MM.1S (cell line): ENCODE measurements at regions not wholly inside any gene's neighbourhood (a gene's known extent, or its start where the extent isn't known, plus 50 kb on each side); places are given as distances from the start of the nearest gene placed in this dataset.

Experiments
- EZH2 ChIP-seq: fragments of 300-600 bp; sonication (generic); optimal IDR thresholded peaks from 2 replicates; pipeline ENCODE3; 2017; ENCODE audit warnings: low read depth, mild to moderate bottlenecking, antibody characterized with exemption, low read length, mixed read lengths
- TF ChIP-seq, protein P1 (sequence below): fragments of 300-600 bp; sonication (generic); IDR thresholded peaks from 2 replicates; pipeline ENCODE4 v1.5.1; 2016; ENCODE audit warnings: antibody characterized with exemption, low read length, mixed read lengths

DNA sequence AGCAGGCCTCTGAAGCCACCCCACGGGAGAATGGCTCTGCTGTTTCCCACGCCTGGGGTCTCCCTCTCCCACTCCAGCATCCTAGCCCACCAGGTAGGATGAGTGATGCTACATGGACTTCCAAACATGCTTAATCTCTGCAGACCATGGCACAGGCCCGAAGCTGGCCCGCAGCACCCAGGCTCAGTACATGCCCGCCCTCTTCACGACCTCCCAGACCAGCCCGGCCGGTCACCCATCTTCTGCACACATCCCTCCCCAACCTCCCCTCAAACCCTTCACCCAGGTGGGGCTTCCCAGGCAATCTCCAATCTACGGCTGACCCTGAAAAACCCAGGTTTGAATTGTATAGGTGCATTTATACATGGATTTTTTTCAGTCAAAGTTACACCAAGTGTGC is 264.0 kb downstream of the TJP1 start:
- TF ChIP-seq, protein P1, sequence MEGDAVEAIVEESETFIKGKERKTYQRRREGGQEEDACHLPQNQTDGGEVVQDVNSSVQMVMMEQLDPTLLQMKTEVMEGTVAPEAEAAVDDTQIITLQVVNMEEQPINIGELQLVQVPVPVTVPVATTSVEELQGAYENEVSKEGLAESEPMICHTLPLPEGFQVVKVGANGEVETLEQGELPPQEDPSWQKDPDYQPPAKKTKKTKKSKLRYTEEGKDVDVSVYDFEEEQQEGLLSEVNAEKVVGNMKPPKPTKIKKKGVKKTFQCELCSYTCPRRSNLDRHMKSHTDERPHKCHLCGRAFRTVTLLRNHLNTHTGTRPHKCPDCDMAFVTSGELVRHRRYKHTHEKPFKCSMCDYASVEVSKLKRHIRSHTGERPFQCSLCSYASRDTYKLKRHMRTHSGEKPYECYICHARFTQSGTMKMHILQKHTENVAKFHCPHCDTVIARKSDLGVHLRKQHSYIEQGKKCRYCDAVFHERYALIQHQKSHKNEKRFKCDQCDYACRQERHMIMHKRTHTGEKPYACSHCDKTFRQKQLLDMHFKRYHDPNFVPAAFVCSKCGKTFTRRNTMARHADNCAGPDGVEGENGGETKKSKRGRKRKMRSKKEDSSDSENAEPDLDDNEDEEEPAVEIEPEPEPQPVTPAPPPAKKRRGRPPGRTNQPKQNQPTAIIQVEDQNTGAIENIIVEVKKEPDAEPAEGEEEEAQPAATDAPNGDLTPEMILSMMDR: no peak
- TF ChIP-seq EZH2: no peak
